ENCODE measurements at regions not wholly inside any gene's neighbourhood (a gene's known extent, or its start where the extent isn't known, plus 50 kb on each side); places are given as distances from the start of the nearest gene placed in this dataset.

- TF ChIP-seq, protein P1, sequence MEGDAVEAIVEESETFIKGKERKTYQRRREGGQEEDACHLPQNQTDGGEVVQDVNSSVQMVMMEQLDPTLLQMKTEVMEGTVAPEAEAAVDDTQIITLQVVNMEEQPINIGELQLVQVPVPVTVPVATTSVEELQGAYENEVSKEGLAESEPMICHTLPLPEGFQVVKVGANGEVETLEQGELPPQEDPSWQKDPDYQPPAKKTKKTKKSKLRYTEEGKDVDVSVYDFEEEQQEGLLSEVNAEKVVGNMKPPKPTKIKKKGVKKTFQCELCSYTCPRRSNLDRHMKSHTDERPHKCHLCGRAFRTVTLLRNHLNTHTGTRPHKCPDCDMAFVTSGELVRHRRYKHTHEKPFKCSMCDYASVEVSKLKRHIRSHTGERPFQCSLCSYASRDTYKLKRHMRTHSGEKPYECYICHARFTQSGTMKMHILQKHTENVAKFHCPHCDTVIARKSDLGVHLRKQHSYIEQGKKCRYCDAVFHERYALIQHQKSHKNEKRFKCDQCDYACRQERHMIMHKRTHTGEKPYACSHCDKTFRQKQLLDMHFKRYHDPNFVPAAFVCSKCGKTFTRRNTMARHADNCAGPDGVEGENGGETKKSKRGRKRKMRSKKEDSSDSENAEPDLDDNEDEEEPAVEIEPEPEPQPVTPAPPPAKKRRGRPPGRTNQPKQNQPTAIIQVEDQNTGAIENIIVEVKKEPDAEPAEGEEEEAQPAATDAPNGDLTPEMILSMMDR (conservative IDR thresholded peaks at IDR 0.05): no peak
- TF ChIP-seq EZH2 (IDR thresholded peaks at IDR 0.05; ENCODE audit: low read depth): no peak
These were observed 113.7 kb downstream of the QPCT start for GRCh38 chr2:37458133-37458532.
